ENCODE measurements at regions not wholly inside any gene's neighbourhood (a gene's known extent, or its start where the extent isn't known, plus 50 kb on each side); places are given as distances from the start of the nearest gene placed in this dataset.

DNA sequence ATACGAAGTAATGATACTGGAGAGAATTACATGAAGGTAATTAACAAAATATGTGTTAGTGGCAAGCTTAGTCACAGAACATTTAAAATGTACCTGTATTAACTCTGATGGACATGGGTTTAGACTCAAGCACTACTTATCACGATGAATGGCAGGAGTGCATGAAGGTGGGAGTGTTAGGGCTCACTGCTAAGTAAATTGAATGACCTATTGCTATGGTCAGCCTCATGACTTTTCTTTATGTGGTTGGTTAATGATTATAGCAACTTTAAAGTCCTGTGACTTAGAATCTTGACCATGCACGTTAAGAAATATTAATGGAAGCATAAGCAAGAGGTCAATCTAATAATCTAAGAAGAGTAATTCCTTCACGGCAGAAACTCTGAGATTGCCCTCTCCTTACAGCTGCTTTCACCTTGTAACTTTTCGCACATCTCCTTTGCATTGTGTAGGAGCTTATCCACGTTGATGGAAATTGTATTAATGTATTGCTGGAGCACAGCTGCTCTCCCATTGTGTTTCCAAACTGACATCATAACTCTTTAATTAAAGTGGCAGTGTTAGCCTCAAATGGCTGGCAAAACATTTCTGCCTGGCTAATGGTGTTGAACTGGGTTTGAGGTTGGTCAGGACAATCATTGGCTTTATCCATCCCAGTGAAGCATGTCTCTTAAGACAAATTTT, 114.5 kb downstream of the RXFP2 start:
- Histone ChIP-seq H3K9ac (ENCODE audit: low read depth in 1 of 3, low read length in 3 of 3) (no peak overlapping the region), H3K27ac (ENCODE audit: low read depth, low read length) (no peak overlapping the region), H3K36me3 (ENCODE audit: control insufficient read depth in 3 of 3, insufficient read depth in 3 of 3, low read length in 3 of 3) (no peaks in the 10 kb centered on the region), H3K4me3 (ENCODE audit: low read length in 3 of 3) (no peak overlapping the region), H3K9me3 (ENCODE audit: control insufficient read depth in 3 of 3, low read length in 3 of 3) (no peaks in the 10 kb centered on the region), H3K4me1 (ENCODE audit: control insufficient read depth in 3 of 3, insufficient read depth in 3 of 3, low read length in 3 of 3) (peaks cover 0 to 4% (median 0%) of the 10 kb centered on the region in 3 donors), H3K27me3 (ENCODE audit: control insufficient read depth in 3 of 3, insufficient read depth in 3 of 3, low read length in 3 of 3) (no peaks in the 10 kb centered on the region)

DNA sequence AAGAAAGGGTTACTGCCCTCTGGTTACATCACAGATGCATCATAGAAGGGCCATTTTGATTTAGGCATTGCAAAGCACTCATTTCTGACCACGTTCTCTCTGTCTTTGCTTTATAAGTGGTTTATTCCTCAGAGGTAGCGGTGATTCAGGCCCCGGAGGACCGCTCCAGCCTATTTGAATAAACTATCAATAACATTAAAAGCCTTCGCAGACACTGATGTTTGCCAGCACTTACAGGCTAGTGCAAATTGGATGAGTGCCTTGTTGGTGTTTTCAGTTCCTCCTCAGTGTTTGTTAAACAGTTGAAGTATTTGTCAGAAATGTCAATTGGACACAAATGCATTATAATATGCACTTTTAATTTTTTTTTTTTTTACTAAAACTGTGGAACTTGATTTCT, 120.2 kb downstream of the RXFP2 start:
- Histone ChIP-seq H3K36me3 (ENCODE audit: control insufficient read depth in 3 of 3, insufficient read depth in 3 of 3, low read length in 3 of 3) (no peaks in the 10 kb centered on the region), H3K9ac (ENCODE audit: low read depth in 1 of 3, low read length in 3 of 3) (no peak overlapping the region), H3K27me3 (ENCODE audit: control insufficient read depth in 3 of 3, insufficient read depth in 3 of 3, low read length in 3 of 3) (no peaks in the 10 kb centered on the region), H3K4me3 (ENCODE audit: low read length in 3 of 3) (no peak overlapping the region), H3K9me3 (ENCODE audit: control insufficient read depth in 3 of 3, low read length in 3 of 3) (no peaks in the 10 kb centered on the region), H3K27ac (ENCODE audit: low read depth, low read length) (no peak overlapping the region), H3K4me1 (ENCODE audit: control insufficient read depth in 3 of 3, insufficient read depth in 3 of 3, low read length in 3 of 3) (peaks cover 0 to 3% (median 3%) of the 10 kb centered on the region in 3 donors)

DNA sequence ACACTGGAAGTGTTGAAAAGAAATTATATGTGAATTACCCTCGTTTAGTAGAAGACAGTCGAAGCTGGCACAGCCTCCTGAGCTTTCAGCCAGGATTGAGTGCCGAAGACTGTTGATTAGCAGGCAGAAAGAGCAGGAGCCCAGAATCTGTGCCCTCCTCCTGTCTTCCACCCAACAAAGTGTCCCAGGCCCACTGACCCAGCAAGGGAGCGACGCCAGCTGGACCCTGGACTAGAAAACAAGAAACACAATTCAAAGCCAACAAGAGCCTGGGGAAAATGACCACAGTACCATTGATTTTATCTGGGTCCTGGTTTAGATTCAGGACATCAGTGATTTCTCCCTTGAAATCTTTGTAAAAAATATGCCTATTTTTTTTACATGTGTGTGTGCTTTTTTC, 120.7 kb downstream of the RXFP2 start:
- no peak overlapping the region for H3K27ac ChIP-seq (ENCODE audit: low read depth, low read length)
- H3K4me3 ChIP-seq (ENCODE audit: low read length in 3 of 3): no peak overlapping the region

DNA sequence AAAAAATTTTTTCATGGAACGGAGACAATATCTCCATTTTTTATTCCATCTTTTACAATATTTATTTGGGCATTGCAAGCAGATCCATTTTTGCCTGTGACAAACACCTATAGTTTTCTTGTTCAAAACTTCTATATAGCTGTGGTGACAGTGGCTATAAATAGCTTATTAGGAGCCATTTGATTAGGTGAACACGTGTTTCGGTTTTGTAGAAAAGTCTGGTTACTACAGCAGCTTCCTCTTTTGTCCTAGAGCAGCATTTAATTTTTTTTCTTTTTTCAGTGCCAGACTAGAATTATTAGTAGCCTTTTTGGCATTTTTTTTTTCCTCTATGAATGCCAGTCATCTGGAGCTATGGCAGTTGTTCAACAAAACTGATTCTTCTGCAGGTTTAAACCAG, 123.5 kb downstream of the RXFP2 start:
- Histone ChIP-seq H3K27ac (ENCODE audit: low read depth, low read length) (no peak overlapping the region), H3K36me3 (ENCODE audit: control insufficient read depth in 3 of 3, insufficient read depth in 3 of 3, low read length in 3 of 3) (no peaks in the 10 kb centered on the region), H3K9ac (ENCODE audit: low read depth in 1 of 3, low read length in 3 of 3) (no peak overlapping the region), H3K27me3 (ENCODE audit: control insufficient read depth in 3 of 3, insufficient read depth in 3 of 3, low read length in 3 of 3) (no peaks in the 10 kb centered on the region), H3K9me3 (ENCODE audit: control insufficient read depth in 3 of 3, low read length in 3 of 3) (no peaks in the 10 kb centered on the region), H3K4me3 (ENCODE audit: low read length in 3 of 3) (no peak overlapping the region), H3K4me1 (ENCODE audit: control insufficient read depth in 3 of 3, insufficient read depth in 3 of 3, low read length in 3 of 3) (peaks cover 0 to 3% (median 3%) of the 10 kb centered on the region in 3 donors)

More for the DNA sequence above, 120.7 kb downstream of the RXFP2 start:
- Histone ChIP-seq H3K9me3 (ENCODE audit: control insufficient read depth in 3 of 3, low read length in 3 of 3) (no peaks in the 10 kb centered on the region), H3K4me1 (ENCODE audit: control insufficient read depth in 3 of 3, insufficient read depth in 3 of 3, low read length in 3 of 3) (peaks cover 0 to 3% (median 3%) of the 10 kb centered on the region in 3 donors), H3K36me3 (ENCODE audit: control insufficient read depth in 3 of 3, insufficient read depth in 3 of 3, low read length in 3 of 3) (no peaks in the 10 kb centered on the region), H3K9ac (ENCODE audit: low read depth in 1 of 3, low read length in 3 of 3) (no peak overlapping the region), H3K27me3 (ENCODE audit: control insufficient read depth in 3 of 3, insufficient read depth in 3 of 3, low read length in 3 of 3) (no peaks in the 10 kb centered on the region)

DNA sequence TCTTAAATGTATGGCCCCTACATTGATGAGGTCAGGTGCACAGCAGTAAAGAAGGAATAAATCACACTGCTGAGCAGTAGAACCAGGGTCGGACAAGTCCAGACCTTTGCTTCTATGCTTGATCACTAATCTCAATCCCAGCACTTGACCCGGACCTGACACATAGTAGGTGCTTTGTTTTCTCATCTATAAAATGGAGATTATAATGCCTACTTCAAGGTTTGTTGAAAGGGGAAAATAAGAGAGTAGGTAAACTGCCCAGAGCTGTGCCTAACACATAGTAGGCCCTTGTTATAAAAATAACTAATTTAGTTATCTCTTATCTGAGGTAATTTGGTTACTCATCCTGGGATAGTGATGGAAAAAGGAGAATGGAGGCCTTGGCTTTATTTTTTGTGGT, 125.0 kb downstream of the RXFP2 start:
- Histone ChIP-seq H3K27me3 (ENCODE audit: control insufficient read depth in 3 of 3, insufficient read depth in 3 of 3, low read length in 3 of 3) (no peaks in the 10 kb centered on the region), H3K4me3 (ENCODE audit: low read length in 3 of 3) (no peak overlapping the region), H3K9ac (ENCODE audit: low read depth in 1 of 3, low read length in 3 of 3) (no peak overlapping the region), H3K27ac (ENCODE audit: low read depth, low read length) (no peak overlapping the region), H3K36me3 (ENCODE audit: control insufficient read depth in 3 of 3, insufficient read depth in 3 of 3, low read length in 3 of 3) (no peaks in the 10 kb centered on the region), H3K4me1 (ENCODE audit: control insufficient read depth in 3 of 3, insufficient read depth in 3 of 3, low read length in 3 of 3) (peaks cover 0 to 3% (median 3%) of the 10 kb centered on the region in 3 donors), H3K9me3 (ENCODE audit: control insufficient read depth in 3 of 3, low read length in 3 of 3) (no peaks in the 10 kb centered on the region)

DNA sequence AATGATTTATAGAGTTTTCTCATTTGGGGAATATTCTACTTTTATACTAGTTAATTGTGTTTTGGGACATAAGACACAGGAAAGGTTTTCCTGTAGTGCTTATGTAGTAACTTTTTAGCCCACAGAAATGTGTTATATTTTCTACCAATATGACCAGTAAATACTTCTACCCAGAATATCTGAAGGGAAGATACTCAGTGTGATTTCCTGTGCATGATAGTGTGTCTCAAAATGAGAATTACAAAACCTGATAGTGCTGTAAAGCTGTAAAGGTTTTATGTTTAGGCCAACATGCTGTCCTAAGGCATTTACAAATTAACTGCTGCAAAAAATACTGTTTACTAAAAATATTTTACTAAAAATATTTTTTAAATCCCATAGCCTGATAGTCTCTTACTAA, 126.8 kb downstream of the RXFP2 start:
- Histone ChIP-seq H3K9me3 (ENCODE audit: control insufficient read depth in 3 of 3, low read length in 3 of 3) (no peaks in the 10 kb centered on the region), H3K36me3 (ENCODE audit: control insufficient read depth in 3 of 3, insufficient read depth in 3 of 3, low read length in 3 of 3) (no peaks in the 10 kb centered on the region), H3K4me1 (ENCODE audit: control insufficient read depth in 3 of 3, insufficient read depth in 3 of 3, low read length in 3 of 3) (peaks cover 0 to 7% (median 0%) of the 10 kb centered on the region in 3 donors), H3K9ac (ENCODE audit: low read depth in 1 of 3, low read length in 3 of 3) (no peak overlapping the region), H3K27me3 (ENCODE audit: control insufficient read depth in 3 of 3, insufficient read depth in 3 of 3, low read length in 3 of 3) (no peaks in the 10 kb centered on the region), H3K4me3 (ENCODE audit: low read length in 3 of 3) (no peak overlapping the region), H3K27ac (ENCODE audit: low read depth, low read length) (no peak overlapping the region)

DNA sequence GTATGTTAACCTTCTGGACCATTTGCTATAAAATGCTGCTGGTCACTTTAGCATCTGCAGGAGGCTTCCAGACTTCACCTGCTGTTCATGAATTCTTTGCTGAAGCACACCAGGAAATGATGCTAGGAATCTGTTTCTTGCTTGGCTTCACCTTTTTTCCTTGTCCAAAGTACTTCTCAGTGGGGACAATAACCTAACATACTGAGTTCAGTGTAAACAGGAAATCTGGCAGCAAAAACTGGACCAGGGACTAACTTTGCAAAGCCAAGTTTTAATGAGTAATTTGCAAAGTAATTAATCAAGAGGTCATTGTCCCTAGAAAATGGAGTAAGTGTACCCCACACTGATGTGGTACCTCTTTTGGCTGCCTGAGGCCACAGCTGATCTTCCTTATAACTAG, 128.4 kb downstream of the RXFP2 start:
- no peak overlapping the region for H3K27ac ChIP-seq (ENCODE audit: low read depth, low read length)
- H3K4me1 ChIP-seq (ENCODE audit: control insufficient read depth in 3 of 3, insufficient read depth in 3 of 3, low read length in 3 of 3): peaks cover 0 to 7% (median 0%) of the 10 kb centered on the region in 3 donors
- H3K27me3 ChIP-seq (ENCODE audit: control insufficient read depth in 3 of 3, insufficient read depth in 3 of 3, low read length in 3 of 3): no peaks in the 10 kb centered on the region
- H3K36me3 ChIP-seq (ENCODE audit: control insufficient read depth in 3 of 3, insufficient read depth in 3 of 3, low read length in 3 of 3): no peaks in the 10 kb centered on the region
- no peak overlapping the region for H3K4me3 ChIP-seq (ENCODE audit: low read length in 3 of 3)
- no peaks in the 10 kb centered on the region for H3K9me3 ChIP-seq (ENCODE audit: control insufficient read depth in 3 of 3, low read length in 3 of 3)
- H3K9ac ChIP-seq (ENCODE audit: low read depth in 1 of 3, low read length in 3 of 3): no peak overlapping the region

DNA sequence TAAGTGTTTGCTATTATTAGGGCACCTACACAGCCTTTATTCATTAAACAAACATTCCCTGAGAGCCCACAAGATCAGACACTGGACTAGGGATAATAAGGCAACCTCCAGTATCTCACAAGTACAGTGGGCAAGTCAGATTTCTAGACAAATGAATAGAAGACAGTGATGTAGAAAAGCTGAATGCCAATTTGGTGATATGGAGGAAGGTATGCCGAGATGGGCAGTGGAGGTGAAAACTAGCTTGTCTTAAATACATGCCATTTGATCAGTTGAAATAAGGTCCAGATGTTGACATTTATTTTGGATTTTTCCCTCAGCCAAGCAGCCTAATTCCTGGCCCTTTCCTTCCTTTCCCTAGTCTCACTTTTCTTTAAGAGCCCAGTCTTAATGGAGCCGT, 130.3 kb downstream of the RXFP2 start:
- Histone ChIP-seq H3K4me3 (ENCODE audit: low read length in 3 of 3) (no peak overlapping the region), H3K27me3 (ENCODE audit: control insufficient read depth in 3 of 3, insufficient read depth in 3 of 3, low read length in 3 of 3) (no peaks in the 10 kb centered on the region), H3K4me1 (ENCODE audit: control insufficient read depth in 3 of 3, insufficient read depth in 3 of 3, low read length in 3 of 3) (peaks cover 0 to 7% (median 0%) of the 10 kb centered on the region in 3 donors), H3K9ac (ENCODE audit: low read depth in 1 of 3, low read length in 3 of 3) (no peak overlapping the region), H3K27ac (ENCODE audit: low read depth, low read length) (no peak overlapping the region), H3K36me3 (ENCODE audit: control insufficient read depth in 3 of 3, insufficient read depth in 3 of 3, low read length in 3 of 3) (no peaks in the 10 kb centered on the region), H3K9me3 (ENCODE audit: control insufficient read depth in 3 of 3, low read length in 3 of 3) (no peaks in the 10 kb centered on the region)

DNA sequence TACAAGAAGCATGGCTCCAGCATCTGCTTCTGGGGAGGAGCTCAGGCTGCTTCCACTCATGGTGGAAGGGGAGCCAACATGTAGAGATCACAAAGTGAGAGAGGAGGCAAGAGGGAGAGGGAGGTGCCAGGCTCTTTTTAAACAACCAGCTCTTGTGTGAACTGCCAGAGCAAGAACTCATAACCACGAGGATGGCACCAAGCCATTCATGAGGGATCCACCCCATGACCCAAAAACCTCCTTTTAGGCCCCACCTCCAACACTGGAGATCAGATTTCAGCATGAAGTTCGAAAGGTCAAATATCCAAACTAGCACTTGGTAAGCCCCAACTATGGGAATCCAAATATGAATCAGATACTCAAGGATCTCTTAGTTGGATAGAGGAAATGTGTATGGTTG, 131.2 kb downstream of the RXFP2 start:
- Histone ChIP-seq H3K9me3 (ENCODE audit: control insufficient read depth in 3 of 3, low read length in 3 of 3) (no peaks in the 10 kb centered on the region), H3K36me3 (ENCODE audit: control insufficient read depth in 3 of 3, insufficient read depth in 3 of 3, low read length in 3 of 3) (no peaks in the 10 kb centered on the region), H3K4me3 (ENCODE audit: low read length in 3 of 3) (no peak overlapping the region), H3K27ac (ENCODE audit: low read depth, low read length) (no peak overlapping the region), H3K4me1 (ENCODE audit: control insufficient read depth in 3 of 3, insufficient read depth in 3 of 3, low read length in 3 of 3) (peaks cover 0 to 7% (median 0%) of the 10 kb centered on the region in 3 donors), H3K9ac (ENCODE audit: low read depth in 1 of 3, low read length in 3 of 3) (no peak overlapping the region), H3K27me3 (ENCODE audit: control insufficient read depth in 3 of 3, insufficient read depth in 3 of 3, low read length in 3 of 3) (no peaks in the 10 kb centered on the region)

DNA sequence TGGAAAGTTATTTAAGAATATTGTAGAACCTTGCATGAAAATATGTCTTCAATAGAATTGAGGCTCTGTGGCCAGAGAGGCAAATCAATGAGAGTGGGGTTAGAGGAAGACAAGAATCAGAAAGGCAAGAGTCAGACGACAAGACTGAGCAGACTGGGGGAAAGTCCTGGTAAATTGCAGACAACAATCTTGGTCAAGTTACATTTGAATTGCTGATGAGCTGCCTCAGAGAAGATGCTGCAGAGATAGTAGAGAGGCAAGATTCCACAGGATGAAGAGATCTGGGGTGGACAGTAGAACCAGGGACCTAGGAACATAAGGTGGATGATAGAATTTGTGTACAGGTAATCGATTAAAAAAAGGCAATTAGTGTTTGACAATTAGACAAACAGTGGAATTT, 133.8 kb downstream of the RXFP2 start:
- Histone ChIP-seq H3K36me3 (ENCODE audit: control insufficient read depth in 3 of 3, insufficient read depth in 3 of 3, low read length in 3 of 3) (no peaks in the 10 kb centered on the region), H3K4me3 (ENCODE audit: low read length in 3 of 3) (no peak overlapping the region), H3K27ac (ENCODE audit: low read depth, low read length) (no peak overlapping the region), H3K4me1 (ENCODE audit: control insufficient read depth in 3 of 3, insufficient read depth in 3 of 3, low read length in 3 of 3) (peaks cover 0 to 7% (median 0%) of the 10 kb centered on the region in 3 donors), H3K9ac (ENCODE audit: low read depth in 1 of 3, low read length in 3 of 3) (no peak overlapping the region), H3K27me3 (ENCODE audit: control insufficient read depth in 3 of 3, insufficient read depth in 3 of 3, low read length in 3 of 3) (no peaks in the 10 kb centered on the region), H3K9me3 (ENCODE audit: control insufficient read depth in 3 of 3, low read length in 3 of 3) (no peaks in the 10 kb centered on the region)
